GM23338 (cell line): ENCODE measurements at regions not wholly inside any gene's neighbourhood (a gene's known extent, or its start where the extent isn't known, plus 50 kb on each side); places are given as distances from the start of the nearest gene placed in this dataset.

Source experiments
- POLR2AphosphoS5 ChIP-seq: IDR thresholded peaks from 2 replicates; pipeline ENCODE4 v1.6.1; 2016; ENCODE audit warnings: antibody characterized with exemption, low read depth
- TF ChIP-seq, protein P1 (sequence below): IDR thresholded peaks from one replicate; pipeline ENCODE4 v1.6.1; 2018; ENCODE audit warnings: antibody characterized with exemption; ENCODE audit not compliant: unreplicated experiment
- TF ChIP-seq, protein P2 (sequence below), 2 experiments: fragments of 200-600 bp in 1 of 2; sonication (generic) in 1 of 2; conservative IDR thresholded peaks; 2 replicates each; pipeline versions ENCODE4 v1.5.1 to v1.6.1; 2016 to 2017; ENCODE audit warnings: antibody characterized with exemption in 2 of 2, low read depth in 2 of 2, mild to moderate bottlenecking in 2 of 2, moderate library complexity in 1 of 2
- TF ChIP-seq, protein P3 (sequence below): fragments of 250-450 bp; sonication (Bioruptor Pico); IDR thresholded peaks from 2 replicates; pipeline ENCODE4 v1.5.0; 2020; ENCODE audit warnings: mild to moderate bottlenecking, moderate library complexity

DNA sequence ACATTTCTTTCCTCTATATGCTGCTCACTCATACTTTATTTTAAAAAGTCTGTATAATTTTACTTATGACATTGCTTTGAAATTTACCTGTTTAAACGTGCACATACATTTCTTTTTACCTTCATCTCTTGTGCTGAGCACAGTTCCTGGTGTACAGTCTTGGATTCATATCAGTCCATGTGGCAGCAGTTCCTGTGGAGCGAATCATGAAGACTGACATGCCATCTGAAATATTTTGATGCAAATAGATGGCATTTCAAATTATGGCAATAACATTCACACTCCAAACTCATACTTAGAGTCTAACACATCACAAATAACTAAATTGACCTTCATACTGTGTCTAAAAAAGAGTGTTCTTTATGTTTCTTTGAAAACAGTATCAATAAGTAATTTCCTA lies 90.3 kb upstream of the CDH2 start:
- TF ChIP-seq, protein P1, sequence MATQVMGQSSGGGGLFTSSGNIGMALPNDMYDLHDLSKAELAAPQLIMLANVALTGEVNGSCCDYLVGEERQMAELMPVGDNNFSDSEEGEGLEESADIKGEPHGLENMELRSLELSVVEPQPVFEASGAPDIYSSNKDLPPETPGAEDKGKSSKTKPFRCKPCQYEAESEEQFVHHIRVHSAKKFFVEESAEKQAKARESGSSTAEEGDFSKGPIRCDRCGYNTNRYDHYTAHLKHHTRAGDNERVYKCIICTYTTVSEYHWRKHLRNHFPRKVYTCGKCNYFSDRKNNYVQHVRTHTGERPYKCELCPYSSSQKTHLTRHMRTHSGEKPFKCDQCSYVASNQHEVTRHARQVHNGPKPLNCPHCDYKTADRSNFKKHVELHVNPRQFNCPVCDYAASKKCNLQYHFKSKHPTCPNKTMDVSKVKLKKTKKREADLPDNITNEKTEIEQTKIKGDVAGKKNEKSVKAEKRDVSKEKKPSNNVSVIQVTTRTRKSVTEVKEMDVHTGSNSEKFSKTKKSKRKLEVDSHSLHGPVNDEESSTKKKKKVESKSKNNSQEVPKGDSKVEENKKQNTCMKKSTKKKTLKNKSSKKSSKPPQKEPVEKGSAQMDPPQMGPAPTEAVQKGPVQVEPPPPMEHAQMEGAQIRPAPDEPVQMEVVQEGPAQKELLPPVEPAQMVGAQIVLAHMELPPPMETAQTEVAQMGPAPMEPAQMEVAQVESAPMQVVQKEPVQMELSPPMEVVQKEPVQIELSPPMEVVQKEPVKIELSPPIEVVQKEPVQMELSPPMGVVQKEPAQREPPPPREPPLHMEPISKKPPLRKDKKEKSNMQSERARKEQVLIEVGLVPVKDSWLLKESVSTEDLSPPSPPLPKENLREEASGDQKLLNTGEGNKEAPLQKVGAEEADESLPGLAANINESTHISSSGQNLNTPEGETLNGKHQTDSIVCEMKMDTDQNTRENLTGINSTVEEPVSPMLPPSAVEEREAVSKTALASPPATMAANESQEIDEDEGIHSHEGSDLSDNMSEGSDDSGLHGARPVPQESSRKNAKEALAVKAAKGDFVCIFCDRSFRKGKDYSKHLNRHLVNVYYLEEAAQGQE = no peak
- TF ChIP-seq, protein P2, sequence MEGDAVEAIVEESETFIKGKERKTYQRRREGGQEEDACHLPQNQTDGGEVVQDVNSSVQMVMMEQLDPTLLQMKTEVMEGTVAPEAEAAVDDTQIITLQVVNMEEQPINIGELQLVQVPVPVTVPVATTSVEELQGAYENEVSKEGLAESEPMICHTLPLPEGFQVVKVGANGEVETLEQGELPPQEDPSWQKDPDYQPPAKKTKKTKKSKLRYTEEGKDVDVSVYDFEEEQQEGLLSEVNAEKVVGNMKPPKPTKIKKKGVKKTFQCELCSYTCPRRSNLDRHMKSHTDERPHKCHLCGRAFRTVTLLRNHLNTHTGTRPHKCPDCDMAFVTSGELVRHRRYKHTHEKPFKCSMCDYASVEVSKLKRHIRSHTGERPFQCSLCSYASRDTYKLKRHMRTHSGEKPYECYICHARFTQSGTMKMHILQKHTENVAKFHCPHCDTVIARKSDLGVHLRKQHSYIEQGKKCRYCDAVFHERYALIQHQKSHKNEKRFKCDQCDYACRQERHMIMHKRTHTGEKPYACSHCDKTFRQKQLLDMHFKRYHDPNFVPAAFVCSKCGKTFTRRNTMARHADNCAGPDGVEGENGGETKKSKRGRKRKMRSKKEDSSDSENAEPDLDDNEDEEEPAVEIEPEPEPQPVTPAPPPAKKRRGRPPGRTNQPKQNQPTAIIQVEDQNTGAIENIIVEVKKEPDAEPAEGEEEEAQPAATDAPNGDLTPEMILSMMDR (conservative IDR thresholded peaks at IDR 0.05; ENCODE audit: low read depth in 2 of 2) = no peak
- TF ChIP-seq, protein P3, sequence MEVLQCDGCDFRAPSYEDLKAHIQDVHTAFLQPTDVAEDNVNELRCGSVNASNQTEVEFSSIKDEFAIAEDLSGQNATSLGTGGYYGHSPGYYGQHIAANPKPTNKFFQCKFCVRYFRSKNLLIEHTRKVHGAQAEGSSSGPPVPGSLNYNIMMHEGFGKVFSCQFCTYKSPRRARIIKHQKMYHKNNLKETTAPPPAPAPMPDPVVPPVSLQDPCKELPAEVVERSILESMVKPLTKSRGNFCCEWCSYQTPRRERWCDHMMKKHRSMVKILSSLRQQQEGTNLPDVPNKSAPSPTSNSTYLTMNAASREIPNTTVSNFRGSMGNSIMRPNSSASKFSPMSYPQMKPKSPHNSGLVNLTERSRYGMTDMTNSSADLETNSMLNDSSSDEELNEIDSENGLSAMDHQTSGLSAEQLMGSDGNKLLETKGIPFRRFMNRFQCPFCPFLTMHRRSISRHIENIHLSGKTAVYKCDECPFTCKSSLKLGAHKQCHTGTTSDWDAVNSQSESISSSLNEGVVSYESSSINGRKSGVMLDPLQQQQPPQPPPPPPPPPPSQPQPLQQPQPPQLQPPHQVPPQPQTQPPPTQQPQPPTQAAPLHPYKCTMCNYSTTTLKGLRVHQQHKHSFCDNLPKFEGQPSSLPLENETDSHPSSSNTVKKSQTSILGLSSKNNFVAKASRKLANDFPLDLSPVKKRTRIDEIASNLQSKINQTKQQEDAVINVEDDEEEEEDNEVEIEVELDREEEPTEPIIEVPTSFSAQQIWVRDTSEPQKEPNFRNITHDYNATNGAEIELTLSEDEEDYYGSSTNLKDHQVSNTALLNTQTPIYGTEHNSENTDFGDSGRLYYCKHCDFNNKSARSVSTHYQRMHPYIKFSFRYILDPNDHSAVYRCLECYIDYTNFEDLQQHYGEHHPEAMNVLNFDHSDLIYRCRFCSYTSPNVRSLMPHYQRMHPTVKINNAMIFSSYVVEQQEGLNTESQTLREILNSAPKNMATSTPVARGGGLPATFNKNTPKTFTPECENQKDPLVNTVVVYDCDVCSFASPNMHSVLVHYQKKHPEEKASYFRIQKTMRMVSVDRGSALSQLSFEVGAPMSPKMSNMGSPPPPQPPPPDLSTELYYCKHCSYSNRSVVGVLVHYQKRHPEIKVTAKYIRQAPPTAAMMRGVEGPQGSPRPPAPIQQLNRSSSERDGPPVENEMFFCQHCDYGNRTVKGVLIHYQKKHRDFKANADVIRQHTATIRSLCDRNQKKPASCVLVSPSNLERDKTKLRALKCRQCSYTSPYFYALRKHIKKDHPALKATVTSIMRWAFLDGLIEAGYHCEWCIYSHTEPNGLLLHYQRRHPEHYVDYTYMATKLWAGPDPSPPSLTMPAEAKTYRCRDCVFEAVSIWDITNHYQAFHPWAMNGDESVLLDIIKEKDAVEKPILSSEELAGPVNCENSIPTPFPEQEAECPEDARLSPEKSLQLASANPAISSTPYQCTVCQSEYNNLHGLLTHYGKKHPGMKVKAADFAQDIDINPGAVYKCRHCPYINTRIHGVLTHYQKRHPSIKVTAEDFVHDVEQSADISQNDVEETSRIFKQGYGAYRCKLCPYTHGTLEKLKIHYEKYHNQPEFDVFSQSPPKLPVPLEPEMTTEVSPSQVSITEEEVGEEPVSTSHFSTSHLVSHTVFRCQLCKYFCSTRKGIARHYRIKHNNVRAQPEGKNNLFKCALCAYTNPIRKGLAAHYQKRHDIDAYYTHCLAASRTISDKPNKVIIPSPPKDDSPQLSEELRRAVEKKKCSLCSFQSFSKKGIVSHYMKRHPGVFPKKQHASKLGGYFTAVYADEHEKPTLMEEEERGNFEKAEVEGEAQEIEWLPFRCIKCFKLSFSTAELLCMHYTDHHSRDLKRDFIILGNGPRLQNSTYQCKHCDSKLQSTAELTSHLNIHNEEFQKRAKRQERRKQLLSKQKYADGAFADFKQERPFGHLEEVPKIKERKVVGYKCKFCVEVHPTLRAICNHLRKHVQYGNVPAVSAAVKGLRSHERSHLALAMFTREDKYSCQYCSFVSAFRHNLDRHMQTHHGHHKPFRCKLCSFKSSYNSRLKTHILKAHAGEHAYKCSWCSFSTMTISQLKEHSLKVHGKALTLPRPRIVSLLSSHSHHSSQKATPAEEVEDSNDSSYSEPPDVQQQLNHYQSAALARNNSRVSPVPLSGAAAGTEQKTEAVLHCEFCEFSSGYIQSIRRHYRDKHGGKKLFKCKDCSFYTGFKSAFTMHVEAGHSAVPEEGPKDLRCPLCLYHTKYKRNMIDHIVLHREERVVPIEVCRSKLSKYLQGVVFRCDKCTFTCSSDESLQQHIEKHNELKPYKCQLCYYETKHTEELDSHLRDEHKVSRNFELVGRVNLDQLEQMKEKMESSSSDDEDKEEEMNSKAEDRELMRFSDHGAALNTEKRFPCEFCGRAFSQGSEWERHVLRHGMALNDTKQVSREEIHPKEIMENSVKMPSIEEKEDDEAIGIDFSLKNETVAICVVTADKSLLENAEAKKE = no peak
- TF ChIP-seq POLR2AphosphoS5 = no peak
